ENCODE measurements at regions not wholly inside any gene's neighbourhood (a gene's known extent, or its start where the extent isn't known, plus 50 kb on each side); places are given as distances from the start of the nearest gene placed in this dataset.

GRCh38 chr11:10945196-10945595 is 87.3 kb upstream of the ZBED5 start:
- TF ChIP-seq POLR2AphosphoS5 (IDR thresholded peaks at IDR 0.05) (no peak), CTCF (IDR thresholded peaks at IDR 0.05) (no peak)

Data from stomach (tissue), 4 donors.